ENCODE measurements at regions not wholly inside any gene's neighbourhood (a gene's known extent, or its start where the extent isn't known, plus 50 kb on each side); places are given as distances from the start of the nearest gene placed in this dataset.

DNA sequence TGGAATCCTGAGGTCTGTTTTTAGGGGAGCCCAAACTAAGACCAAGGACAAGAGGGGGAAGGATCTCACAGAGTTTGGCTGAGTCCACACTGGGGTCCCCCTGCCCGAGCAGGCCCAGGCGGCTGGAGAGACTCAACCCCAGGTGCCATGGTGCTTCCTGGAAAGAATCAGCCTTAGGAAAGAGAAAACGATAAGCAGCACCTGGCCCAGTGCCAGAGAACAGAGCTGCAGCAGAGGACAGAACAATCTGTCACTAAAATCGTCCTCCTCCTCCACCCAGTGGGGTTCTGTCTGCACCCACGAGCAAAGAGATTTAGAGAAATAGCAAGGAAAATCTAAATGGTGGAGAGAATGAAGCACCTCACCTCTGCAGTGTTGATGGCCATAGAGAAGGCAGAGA, 470.5 kb downstream of the BCOR start:
- Histone ChIP-seq H2AFZ (ENCODE audit: low read depth, low read length) (no peak overlapping the region), H3K4me3 (no peak overlapping the region), H3K9ac (ENCODE audit: insufficient read depth in 1 of 2, low read depth in 2 of 2, low read length in 2 of 2) (no peak overlapping the region), H3K9me3 (replicated peaks; ENCODE audit: control insufficient read depth, insufficient read depth, low read depth, low read length) (no peaks in the 10 kb centered on the region), H3K4me1 (replicated peaks in 1 of 2; ENCODE audit: control insufficient read depth in 2 of 2, insufficient read depth in 2 of 2, low read length in 2 of 2) (peaks cover 0 to 4% of the 10 kb centered on the region in 2 experiments; a peak in 2 of 5 replicates), H3K27me3 (ENCODE audit: control insufficient read depth in 2 of 2, insufficient read depth in 2 of 2, low read length in 2 of 2) (no peaks in the 10 kb centered on the region), H3K79me2 (ENCODE audit: control insufficient read depth, insufficient read depth, low read length) (no peaks in the 10 kb centered on the region), H4K20me1 (replicated peaks; ENCODE audit: control insufficient read depth, insufficient read depth, low read length) (no peaks in the 10 kb centered on the region), H3K9me1 (ENCODE audit: control insufficient read depth, insufficient read depth, low read length) (no peaks in the 10 kb centered on the region), H3K4me2 (ENCODE audit: insufficient read depth, low read length) (no peak overlapping the region), H3K27ac (ENCODE audit: extremely low read depth, low read depth, low read length) (no peak overlapping the region), H3K36me3 (ENCODE audit: control insufficient read depth, insufficient read depth, low read length) (no peaks in the 10 kb centered on the region)
- DNase-seq (ENCODE audit: extremely low read depth in 1 of 4, low spot score in 3 of 4) (peak; percentile 19 to 71 (median 28)), ATAC-seq (peak; percentile 56), FAIRE-seq (peak; percentile 64)
- CTCF ChIA-PET (ENCODE audit: low intra/inter-chr PET ratio) = no interaction called here
- no TSS peak for BruUV-seq (replicated peaks)
- POLR2A ChIA-PET = no interaction called here
- in situ Hi-C loops (cut with MboI) (no loop called here), intact Hi-C loops (cut with micrococcal nuclease) (no loop called here)
- 0% methylated on average over 1 of the region's 5 CpGs for WGBS (ENCODE audit: insufficient coverage, low coverage, missing lambda C conversion rate)
- TF ChIP-seq CREBBP (IDR thresholded peaks at IDR 0.05; ENCODE audit: low read depth, low read length) (no peak), NFIC (IDR thresholded peaks at IDR 0.05) (peak; percentile 98), HNRNPUL1 (IDR thresholded peaks at IDR 0.05; ENCODE audit: low read length) (no peak), NFIX (CRISPR knock-in tag; IDR thresholded peaks at IDR 0.05; ENCODE audit: low read depth) (peak; percentile 56), XRCC3 (IDR thresholded peaks at IDR 0.05) (no peak), SIN3A (IDR thresholded peaks at IDR 0.05; ENCODE audit: borderline replicate concordance in 2 of 2, control insufficient read depth in 1 of 2, low read depth in 2 of 2, low read length in 2 of 2) (no peak), CBFA2T3 (IDR thresholded peaks at IDR 0.05) (peak; percentile 51; the same call in 1 of the 2 replicates), GABPB2 (CRISPR knock-in tag; conservative IDR thresholded peaks at IDR 0.05) (no peak), ZNF12 (CRISPR knock-in tag; IDR thresholded peaks at IDR 0.05) (peak; percentile 55; the same call in 1 of the 2 replicates), BCOR (IDR thresholded peaks at IDR 0.05) (no peak), SMAD1 (IDR thresholded peaks at IDR 0.05; ENCODE audit: low read depth, low read length, partially characterized antibody) (no peak), MEIS2 (IDR thresholded peaks at IDR 0.05; ENCODE audit: partially characterized antibody) (peak; percentile 22), TOE1 (IDR thresholded peaks at IDR 0.05; ENCODE audit: borderline replicate concordance) (no peak), TOE1 (CRISPR knock-in tag; IDR thresholded peaks at IDR 0.05; ENCODE audit: borderline replicate concordance, low read depth) (no peak), RAD21 (CRISPR knock-in tag; conservative IDR thresholded peaks at IDR 0.05 in 1 of 2, IDR thresholded peaks at IDR 0.05 in 1 of 2) (peak in 1 of 2 experiments; percentile 10; a peak in 1 of 4 replicates), ZNF146 (CRISPR knock-in tag; IDR thresholded peaks at IDR 0.05; ENCODE audit: unreplicated experiment) (no peak)
- TF ChIP-seq, protein P1, sequence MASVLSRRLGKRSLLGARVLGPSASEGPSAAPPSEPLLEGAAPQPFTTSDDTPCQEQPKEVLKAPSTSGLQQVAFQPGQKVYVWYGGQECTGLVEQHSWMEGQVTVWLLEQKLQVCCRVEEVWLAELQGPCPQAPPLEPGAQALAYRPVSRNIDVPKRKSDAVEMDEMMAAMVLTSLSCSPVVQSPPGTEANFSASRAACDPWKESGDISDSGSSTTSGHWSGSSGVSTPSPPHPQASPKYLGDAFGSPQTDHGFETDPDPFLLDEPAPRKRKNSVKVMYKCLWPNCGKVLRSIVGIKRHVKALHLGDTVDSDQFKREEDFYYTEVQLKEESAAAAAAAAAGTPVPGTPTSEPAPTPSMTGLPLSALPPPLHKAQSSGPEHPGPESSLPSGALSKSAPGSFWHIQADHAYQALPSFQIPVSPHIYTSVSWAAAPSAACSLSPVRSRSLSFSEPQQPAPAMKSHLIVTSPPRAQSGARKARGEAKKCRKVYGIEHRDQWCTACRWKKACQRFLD (CRISPR knock-in tag; IDR thresholded peaks at IDR 0.05) = no peak
- TF ChIP-seq, protein P2, sequence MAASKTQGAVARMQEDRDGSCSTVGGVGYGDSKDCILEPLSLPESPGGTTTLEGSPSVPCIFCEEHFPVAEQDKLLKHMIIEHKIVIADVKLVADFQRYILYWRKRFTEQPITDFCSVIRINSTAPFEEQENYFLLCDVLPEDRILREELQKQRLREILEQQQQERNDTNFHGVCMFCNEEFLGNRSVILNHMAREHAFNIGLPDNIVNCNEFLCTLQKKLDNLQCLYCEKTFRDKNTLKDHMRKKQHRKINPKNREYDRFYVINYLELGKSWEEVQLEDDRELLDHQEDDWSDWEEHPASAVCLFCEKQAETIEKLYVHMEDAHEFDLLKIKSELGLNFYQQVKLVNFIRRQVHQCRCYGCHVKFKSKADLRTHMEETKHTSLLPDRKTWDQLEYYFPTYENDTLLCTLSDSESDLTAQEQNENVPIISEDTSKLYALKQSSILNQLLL (CRISPR knock-in tag; IDR thresholded peaks at IDR 0.05; ENCODE audit: borderline replicate concordance) = no peak
